Activated T-helper 1 cell treated with Interleukin-2 at 50 U/mL for 16 hours (primary cell): ENCODE measurements at regions not wholly inside any gene's neighbourhood (a gene's known extent, or its start where the extent isn't known, plus 50 kb on each side); places are given as distances from the start of the nearest gene placed in this dataset.
"Not testable (repeated sequence)": the region's sequence is repeated elsewhere in the genome, so short reads cannot be mapped to it uniquely, and the experiment has no call there.

Experiments
- DNase-seq: peaks from one replicate; pipeline ENCODE4 v3.0.0-alpha.2; 2020; ENCODE audit warnings: low read depth

- DNase-seq, result no peak
These were observed 179.3 kb downstream of the ENC1 start for GRCh38 chr5:74461251-74461650.

DNA sequence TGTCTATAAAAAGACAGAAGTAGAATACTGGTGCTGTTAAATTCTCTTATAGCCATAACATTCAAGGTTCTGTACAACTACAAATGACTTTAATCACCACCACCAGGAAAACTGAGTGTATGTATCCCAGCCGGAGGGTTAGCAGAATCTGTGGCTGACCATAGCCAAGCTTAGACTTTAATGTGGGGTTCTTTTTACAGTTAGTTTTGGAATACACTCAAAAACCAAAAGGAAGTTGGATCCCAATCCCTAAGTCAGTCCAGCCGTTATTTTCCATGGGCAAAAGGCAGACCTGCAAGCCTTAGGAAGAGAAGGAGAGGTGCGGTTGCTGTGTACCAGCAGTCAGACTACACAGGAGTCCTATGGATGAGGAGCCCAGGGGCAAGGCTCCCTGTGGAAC lies 179.8 kb downstream of the ENC1 start:
- DNase-seq, result no peak

DNA sequence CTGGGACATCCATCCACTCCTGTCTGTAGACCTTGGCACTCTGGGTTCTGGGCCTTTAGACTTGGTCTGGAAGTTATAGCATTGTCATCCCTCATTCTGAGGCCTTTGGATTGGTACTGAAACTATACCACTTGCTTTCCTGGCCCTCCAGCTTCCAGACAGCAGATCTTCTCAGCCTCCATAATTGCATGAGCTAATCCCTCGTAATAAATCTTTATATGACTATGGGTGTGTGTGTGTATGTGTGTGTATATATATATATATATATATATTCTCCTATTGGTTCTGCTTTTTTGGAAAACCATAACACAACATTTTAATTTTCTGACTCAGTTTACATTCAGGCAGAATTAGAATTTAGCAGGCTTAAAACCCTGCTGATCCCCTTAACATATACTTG lies 180.5 kb downstream of the ENC1 start:
- no peak for DNase-seq

DNA sequence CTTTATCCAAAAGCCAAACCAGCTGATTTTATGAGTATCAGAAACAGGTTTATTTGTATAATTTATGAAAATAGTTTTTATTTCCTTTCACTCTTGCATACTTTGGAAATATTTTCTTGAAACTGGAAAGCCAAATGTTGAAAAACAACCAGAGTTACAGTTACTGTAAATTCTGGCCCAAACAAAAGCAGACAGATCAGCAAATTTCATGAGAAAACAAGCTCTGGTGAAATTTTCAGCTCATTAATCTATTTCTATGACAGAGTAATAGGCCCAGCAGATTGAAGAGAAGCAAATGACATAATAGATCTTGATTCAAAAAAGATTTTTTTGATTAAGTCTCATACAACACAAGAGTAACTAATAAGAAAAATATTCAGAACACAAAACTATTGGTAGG lies 182.7 kb downstream of the ENC1 start:
- DNase-seq, result no peak

DNA sequence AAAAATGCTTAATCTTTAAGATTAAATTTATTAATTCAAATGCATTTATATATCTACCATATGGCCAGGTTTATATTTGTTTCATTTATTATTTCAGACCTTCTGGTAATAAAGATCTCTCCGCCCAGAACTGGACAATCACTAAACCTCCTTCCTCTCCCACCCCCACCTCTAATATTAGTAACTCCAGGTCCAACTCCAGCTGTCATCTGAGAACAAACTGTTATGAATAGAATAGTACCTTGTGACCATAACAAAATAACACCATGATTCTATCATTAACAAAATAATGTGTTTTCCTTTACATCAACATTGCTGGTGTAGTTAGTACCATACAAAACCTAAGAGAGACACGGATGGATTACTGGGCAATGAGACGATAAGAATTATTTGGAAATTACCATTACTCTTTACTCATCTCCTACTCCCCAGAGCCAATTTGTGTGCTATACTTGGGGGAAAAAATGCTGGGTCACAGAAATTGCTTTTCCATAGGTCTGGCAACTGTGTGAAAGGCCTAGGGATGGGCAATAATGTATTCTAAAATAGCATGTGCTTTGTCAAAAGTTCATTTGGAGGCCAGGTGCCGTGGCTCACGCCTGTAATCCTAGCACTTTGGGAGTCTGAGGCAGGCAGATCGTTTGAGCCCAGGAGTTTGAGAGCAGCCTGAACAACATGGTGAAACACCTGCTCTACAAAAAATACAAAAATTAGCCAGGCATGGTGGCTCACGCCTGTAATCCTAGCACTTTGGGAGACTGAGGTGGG lies 186.1 kb downstream of the ENC1 start:
- no peak for DNase-seq

GRCh38 chr5:74452856-74453255 lies 187.7 kb downstream of the ENC1 start:
- no peak for DNase-seq

- no peak for DNase-seq
These were observed 190.4 kb downstream of the ENC1 start for GRCh38 chr5:74450095-74450494.

GRCh38 chr5:74446725-74447241 lies 193.7 kb downstream of the ENC1 start:
- no peak for DNase-seq

DNA sequence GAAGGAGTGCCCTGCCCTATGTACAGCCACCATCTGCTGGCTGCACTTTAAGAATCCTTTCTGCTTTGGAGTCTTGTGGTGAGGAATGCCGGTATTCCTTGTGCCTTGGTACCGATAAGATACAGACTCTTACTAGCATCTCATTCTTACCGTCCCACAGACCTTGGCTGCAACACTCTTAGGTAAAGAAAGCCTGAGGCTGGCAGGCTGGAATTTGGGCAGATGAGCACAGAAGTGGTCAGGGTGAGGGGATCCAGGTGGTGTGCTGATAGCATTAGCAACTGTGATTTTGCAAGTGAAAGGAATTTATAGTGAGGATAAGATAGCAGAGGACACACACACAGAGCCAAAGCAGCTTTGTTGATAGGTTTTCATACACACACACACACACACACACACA lies 198.1 kb downstream of the ENC1 start:
- DNase-seq, result no peak

DNA sequence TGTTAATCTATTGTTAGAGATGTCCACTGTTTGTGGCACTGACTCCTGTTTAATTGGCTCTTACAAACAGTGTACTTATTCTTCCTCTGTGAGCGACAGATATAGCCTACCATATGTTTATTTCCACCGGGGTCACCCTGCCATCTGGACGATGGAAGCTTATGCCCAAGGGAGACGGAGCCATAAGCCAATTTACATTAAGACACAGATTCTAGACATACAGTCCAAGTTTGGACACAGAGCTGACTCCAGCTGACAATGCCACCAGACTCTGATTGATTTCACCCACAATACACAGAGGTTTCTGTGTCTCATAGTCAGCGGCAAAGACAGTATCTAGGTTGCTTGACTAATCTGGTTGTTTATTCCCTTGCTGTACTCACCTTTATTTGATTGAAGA lies 198.9 kb downstream of the ENC1 start:
- no peak for DNase-seq

DNA sequence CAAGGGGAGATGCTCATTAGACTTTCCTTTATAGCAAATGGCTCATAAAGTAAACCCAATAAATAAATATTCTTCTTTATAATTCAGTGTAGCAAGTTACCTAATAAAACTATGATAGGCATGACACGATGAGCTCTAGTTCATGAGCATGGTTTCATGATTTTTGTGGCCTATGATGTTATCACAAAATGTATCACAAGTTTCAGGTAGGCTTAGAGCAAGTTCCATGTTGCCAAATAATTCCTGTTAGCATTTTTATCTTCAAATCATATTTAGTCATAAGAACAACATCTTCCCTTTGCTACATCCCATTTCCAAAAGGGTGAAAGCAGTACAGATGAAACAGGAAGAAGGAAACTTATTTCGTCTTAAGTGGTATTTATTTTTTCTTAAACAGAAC lies 200.2 kb downstream of the ENC1 start:
- DNase-seq, result no peak

DNA sequence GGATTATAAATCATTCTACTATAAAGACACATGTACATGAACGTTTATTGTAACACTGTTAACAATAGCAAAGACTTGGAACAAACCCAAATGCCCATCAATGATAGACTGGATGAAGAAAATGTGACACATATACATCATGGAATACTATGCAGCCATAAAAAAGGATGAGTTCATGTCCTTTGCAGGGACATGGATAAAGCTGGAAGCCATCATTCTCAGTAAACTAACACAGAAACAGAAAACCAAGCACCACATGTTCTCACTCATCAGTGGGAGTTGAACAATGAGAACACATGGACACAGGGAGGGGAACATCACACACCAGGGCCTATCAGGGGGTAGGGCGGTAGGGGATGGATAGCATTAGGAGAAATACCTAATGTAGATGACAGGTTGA lies 202.7 kb downstream of the ENC1 start:
- not testable (repeated sequence) for DNase-seq

DNA sequence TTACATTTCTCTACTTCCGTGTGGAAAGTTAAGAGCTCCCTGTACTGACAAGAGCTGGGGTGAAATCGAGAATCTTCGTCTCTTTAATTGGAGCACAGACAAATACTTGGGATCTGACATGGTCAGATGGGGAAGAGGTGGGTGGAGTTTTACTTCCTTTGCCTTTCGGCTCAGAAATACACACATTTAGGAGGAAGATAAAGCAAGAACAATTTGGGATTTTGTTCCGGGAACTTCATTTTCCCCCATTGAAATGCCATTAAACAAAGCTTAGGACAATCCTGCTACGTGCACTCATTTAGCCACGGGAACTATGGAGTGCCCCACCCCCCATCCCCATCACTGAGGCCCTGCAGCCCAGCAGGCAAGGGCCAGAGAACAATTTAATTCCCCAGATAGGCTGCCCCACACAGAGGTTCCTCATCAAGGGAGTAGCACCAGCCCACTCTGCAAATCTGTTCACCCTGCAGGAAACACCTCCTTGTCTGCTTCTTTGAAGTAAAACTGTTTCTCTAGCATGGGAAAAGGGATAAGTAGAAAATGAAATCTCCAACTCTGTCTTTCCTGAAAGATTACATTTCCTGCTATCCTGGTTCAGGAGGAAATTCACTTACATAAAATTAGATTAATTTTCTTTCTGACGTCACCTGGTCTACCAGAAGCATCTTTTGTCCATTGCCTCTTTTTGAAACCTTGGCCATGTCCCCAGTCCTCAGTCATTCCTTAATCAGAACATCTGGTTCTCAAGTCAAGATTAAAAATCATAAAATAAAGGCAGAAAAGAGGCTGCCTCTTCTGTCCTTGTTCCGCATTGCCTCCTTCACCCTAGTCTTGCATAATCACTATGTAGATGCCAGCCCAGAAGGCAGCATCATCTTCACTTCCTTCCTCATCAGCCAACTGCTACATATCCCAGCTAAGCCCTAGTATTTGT lies 206.4 kb downstream of the ENC1 start:
- DNase-seq, result no peak

GRCh38 chr5:74433255-74433895 lies 207.2 kb downstream of the ENC1 start:
- DNase-seq, result no peak

- no peak for DNase-seq
These were observed 207.8 kb downstream of the ENC1 start for GRCh38 chr5:74432721-74433120.

DNA sequence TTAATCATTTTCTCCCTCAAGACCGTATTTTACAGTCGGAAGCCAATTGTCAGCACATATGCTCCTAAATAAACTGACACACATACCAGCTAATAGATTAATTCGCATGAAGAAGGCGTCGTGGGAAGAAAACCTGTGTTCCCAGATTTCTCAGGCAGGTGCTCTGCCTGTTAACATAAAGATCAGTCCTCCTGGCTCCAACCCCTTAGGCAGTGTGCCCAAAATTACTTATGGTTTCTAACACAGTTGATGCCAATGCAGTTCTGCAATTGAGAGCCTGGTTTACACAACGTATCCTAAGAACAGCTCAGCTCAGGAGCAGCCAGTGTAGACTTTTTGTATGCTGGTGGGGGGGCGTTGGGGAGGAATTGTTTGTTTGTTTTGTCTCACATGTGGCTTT lies 208.3 kb downstream of the ENC1 start:
- DNase-seq, result no peak

GRCh38 chr5:74431290-74431669 lies 209.2 kb downstream of the ENC1 start:
- no peak for DNase-seq

- no peak for DNase-seq
These were observed 209.8 kb downstream of the ENC1 start for GRCh38 chr5:74430631-74431289.

- DNase-seq, result no peak
These were observed 211.0 kb downstream of the ENC1 start for GRCh38 chr5:74429495-74429894.

DNA sequence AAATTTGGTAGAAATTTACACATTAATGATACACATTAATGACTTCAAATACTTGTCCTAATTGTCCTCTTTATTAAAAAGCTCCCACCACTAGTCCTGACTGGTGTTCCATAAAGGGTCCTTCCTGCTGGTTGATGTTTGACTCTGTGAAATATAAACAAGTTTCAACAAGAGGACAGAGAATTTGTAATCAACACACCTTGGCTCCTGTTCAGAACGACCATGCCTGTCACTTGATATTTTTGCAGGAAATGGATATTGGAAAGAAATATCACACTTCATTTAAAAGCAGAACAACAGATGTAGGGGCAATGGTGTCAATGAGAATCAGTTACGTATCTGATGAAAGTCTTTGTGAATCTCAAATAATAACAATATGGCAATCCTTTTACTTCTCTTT lies 211.7 kb downstream of the ENC1 start:
- DNase-seq, result no peak

DNA sequence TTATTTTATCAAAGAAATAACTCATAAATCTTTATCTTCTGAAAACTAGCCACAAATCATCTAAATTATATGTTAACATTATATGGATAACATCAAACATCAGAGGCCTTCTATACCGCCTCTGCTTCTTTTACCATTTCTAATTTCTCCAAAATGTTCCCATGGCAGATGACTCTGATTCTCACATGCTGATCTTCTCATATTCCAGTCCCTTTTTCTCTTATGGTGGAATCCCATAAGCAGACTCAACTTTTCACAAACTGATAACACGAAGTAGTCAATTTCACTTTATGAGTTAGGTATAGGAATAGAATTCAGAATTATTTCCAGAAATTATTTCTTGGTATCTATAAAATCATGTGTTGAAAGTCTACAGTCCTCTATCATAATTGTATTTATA lies 212.3 kb downstream of the ENC1 start:
- no peak for DNase-seq

GRCh38 chr5:74426506-74426905 lies 214.0 kb downstream of the ENC1 start:
- DNase-seq, result no peak
